ENCODE measurements at regions not wholly inside any gene's neighbourhood (a gene's known extent, or its start where the extent isn't known, plus 50 kb on each side); places are given as distances from the start of the nearest gene placed in this dataset.

DNA sequence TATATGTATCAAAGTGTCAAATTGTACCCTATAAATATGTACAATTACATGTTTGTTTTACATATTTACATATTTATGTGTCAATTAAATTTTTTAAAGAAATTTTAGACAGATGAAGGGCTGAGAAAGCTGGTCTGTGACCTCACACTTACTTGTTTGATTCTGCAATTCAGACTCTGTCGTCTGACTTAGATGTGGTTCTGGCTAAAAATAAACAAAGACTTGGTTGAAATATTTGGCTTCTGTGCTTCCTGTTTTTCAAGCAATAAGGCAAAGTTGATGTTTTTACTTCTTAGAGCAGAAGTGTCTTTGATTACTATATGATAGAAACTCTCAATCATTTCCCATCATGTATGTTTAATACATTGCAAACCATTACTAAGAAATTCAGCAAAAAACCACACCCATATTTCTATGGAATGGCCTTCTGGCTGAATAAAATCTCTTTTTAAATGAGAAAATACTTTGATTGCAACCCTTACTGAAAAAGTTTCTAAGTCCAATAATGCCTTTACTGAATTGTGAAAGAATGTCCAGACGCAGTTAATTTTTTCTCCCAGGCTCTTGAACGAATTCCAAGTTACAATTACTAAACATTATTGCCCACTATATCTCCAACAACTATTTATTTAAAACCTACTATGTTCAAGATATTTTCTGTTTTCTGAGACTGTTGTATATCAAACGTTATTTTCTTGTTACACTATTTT, 59.5 kb upstream of the PRKG1 start:
- TF ChIP-seq, protein P1, sequence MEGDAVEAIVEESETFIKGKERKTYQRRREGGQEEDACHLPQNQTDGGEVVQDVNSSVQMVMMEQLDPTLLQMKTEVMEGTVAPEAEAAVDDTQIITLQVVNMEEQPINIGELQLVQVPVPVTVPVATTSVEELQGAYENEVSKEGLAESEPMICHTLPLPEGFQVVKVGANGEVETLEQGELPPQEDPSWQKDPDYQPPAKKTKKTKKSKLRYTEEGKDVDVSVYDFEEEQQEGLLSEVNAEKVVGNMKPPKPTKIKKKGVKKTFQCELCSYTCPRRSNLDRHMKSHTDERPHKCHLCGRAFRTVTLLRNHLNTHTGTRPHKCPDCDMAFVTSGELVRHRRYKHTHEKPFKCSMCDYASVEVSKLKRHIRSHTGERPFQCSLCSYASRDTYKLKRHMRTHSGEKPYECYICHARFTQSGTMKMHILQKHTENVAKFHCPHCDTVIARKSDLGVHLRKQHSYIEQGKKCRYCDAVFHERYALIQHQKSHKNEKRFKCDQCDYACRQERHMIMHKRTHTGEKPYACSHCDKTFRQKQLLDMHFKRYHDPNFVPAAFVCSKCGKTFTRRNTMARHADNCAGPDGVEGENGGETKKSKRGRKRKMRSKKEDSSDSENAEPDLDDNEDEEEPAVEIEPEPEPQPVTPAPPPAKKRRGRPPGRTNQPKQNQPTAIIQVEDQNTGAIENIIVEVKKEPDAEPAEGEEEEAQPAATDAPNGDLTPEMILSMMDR (IDR thresholded peaks at IDR 0.05; ENCODE audit: low read length): no peak
- TF ChIP-seq EZH2 (optimal IDR thresholded peaks at IDR 0.05; ENCODE audit: low read depth, low read length) (no peak), EZH2phosphoT487 (IDR thresholded peaks at IDR 0.05; ENCODE audit: low read length) (no peak)
